MM.1S (cell line): ENCODE measurements at regions not wholly inside any gene's neighbourhood (a gene's known extent, or its start where the extent isn't known, plus 50 kb on each side); places are given as distances from the start of the nearest gene placed in this dataset.

ENCODE experiments used
- DNase-seq: peaks from one replicate; pipeline ENCODE4 v3.0.0-alpha.2; 2015
- H2AFZ ChIP-seq: fragments of 300-600 bp; sonication (generic); 2 replicates; pipeline ENCODE4 v1.6.0; 2016; ENCODE audit warnings: antibody characterized with exemption, low read length
- H3F3A ChIP-seq: fragments of 300-600 bp; sonication (generic); 2 replicates; pipeline ENCODE4 v1.6.1; 2016; ENCODE audit warnings: mild to moderate bottlenecking, antibody characterized with exemption, low read length, moderate library complexity, mixed read lengths; ENCODE audit not compliant: insufficient read depth
- H3K27ac ChIP-seq: fragments of 300-600 bp; sonication (generic); 2 replicates; pipeline ENCODE4 v1.5.1; 2016; ENCODE audit warnings: mild to moderate bottlenecking, low read length
- H3K27me3 ChIP-seq: fragments of 300-600 bp; sonication (generic); replicated peaks from 2 replicates; pipeline ENCODE4 v1.6.0; 2016; ENCODE audit warnings: low read length; ENCODE audit not compliant: insufficient read depth
- H3K36me3 ChIP-seq: fragments of 300-600 bp; sonication (generic); replicated peaks from 2 replicates; pipeline ENCODE4 v1.6.1; 2016; ENCODE audit warnings: mild to moderate bottlenecking, low read length, mixed read lengths; ENCODE audit not compliant: insufficient read depth
- H3K4me1 ChIP-seq: fragments of 300-600 bp; sonication (generic); 2 replicates; pipeline ENCODE4 v1.6.1; 2016; ENCODE audit warnings: low read length, mixed read lengths
- H3K4me2 ChIP-seq: fragments of 300-600 bp; sonication (generic); 2 replicates; pipeline ENCODE4 v1.6.0; 2016; ENCODE audit warnings: low read depth, low read length
- H3K4me3 ChIP-seq: fragments of 300-600 bp; sonication (generic); 2 replicates; pipeline ENCODE4 v1.5.1; 2016; ENCODE audit warnings: low read length, mixed read lengths
- H3K79me2 ChIP-seq: fragments of 300-600 bp; sonication (generic); 2 replicates; pipeline ENCODE4 v1.6.1; 2016; ENCODE audit warnings: mixed run types, low read length, mixed read lengths
- H3K9ac ChIP-seq: fragments of 300-600 bp; sonication (generic); 2 replicates; pipeline ENCODE4 v1.6.1; 2016; ENCODE audit warnings: low read length, mixed read lengths
- H3K9me2 ChIP-seq: fragments of 300-600 bp; sonication (generic); replicated peaks from 2 replicates; pipeline ENCODE4 v1.6.1; 2016; ENCODE audit warnings: mild to moderate bottlenecking, low read length, mixed read lengths; ENCODE audit not compliant: insufficient read depth
- H3K9me3 ChIP-seq: fragments of 300-600 bp; sonication (generic); replicated peaks from 2 replicates; pipeline ENCODE4 v1.6.1; 2016; ENCODE audit warnings: mild to moderate bottlenecking, low read length, mixed read lengths; ENCODE audit not compliant: insufficient read depth
- H4K20me1 ChIP-seq: fragments of 300-600 bp; sonication (generic); 2 replicates; pipeline ENCODE4 v1.6.1; 2016; ENCODE audit warnings: mild to moderate bottlenecking, low read length, moderate library complexity, mixed read lengths; ENCODE audit not compliant: insufficient read depth
- EZH2 ChIP-seq: fragments of 300-600 bp; sonication (generic); optimal IDR thresholded peaks from 2 replicates; pipeline ENCODE3; 2017; ENCODE audit warnings: low read depth, mild to moderate bottlenecking, antibody characterized with exemption, low read length, mixed read lengths
- EZH2phosphoT487 ChIP-seq: fragments of 300-600 bp; sonication (generic); IDR thresholded peaks from 2 replicates; pipeline ENCODE4 v1.6.1; 2018; ENCODE audit warnings: antibody characterized with exemption, low read length
- TF ChIP-seq, protein P1 (sequence below): fragments of 300-600 bp; sonication (generic); IDR thresholded peaks from 2 replicates; pipeline ENCODE4 v1.5.1; 2016; ENCODE audit warnings: antibody characterized with exemption, low read length, mixed read lengths

DNA sequence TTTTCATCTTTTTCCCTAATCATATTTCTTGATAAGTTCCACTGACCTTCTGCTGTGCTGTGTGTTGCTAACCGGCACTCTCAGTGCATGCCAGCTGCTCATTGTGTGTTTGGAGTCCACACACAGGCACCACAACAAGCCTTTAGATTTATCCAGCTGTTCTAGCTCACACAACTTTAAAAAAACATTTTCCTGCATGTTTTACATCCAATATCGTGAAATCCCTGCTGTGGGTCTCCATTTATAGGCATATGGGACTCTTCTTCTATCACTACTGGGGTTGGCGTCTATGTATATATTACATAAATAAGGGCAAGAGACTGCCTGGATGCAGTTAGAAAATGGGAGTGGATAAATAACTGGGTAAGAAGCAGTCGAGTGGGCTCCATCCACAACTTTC is 183.6 kb upstream of the ADARB2 start:
- no peak for DNase-seq
- Histone ChIP-seq H3K27me3 (no peaks in the 10 kb centered on the region), H3K27ac (no peak overlapping the region), H2AFZ (no peak overlapping the region), H3K4me3 (no peak overlapping the region), H3K9me2 (no peaks in the 10 kb centered on the region), H3K79me2 (no peaks in the 10 kb centered on the region), H3K9me3 (no peaks in the 10 kb centered on the region), H4K20me1 (no peaks in the 10 kb centered on the region), H3F3A (no peaks in the 10 kb centered on the region), H3K4me1 (no peaks in the 10 kb centered on the region), H3K9ac (no peak overlapping the region), H3K4me2 (no peak overlapping the region), H3K36me3 (no peaks in the 10 kb centered on the region)
- no peak for TF ChIP-seq EZH2
- TF ChIP-seq, protein P1, sequence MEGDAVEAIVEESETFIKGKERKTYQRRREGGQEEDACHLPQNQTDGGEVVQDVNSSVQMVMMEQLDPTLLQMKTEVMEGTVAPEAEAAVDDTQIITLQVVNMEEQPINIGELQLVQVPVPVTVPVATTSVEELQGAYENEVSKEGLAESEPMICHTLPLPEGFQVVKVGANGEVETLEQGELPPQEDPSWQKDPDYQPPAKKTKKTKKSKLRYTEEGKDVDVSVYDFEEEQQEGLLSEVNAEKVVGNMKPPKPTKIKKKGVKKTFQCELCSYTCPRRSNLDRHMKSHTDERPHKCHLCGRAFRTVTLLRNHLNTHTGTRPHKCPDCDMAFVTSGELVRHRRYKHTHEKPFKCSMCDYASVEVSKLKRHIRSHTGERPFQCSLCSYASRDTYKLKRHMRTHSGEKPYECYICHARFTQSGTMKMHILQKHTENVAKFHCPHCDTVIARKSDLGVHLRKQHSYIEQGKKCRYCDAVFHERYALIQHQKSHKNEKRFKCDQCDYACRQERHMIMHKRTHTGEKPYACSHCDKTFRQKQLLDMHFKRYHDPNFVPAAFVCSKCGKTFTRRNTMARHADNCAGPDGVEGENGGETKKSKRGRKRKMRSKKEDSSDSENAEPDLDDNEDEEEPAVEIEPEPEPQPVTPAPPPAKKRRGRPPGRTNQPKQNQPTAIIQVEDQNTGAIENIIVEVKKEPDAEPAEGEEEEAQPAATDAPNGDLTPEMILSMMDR = no peak
- TF ChIP-seq EZH2phosphoT487 = no peak

DNA sequence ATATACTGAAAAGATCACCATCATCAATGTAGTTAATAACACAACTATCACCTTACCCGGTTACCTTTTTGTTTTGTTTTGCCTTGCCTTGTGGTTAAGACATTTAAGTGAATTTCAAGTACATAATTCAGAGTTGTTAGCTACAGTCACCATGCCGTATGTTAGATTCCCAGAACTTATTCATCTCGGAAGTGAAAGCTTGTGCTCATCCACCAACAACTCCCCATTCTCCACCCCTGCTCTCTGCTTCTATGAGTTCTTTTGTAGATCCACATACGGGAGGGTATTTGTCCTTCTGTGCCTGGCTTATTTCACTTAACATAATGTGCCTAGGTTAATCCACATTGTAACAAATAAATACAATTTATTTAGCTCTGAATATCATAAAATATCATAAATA is 182.8 kb upstream of the ADARB2 start:
- no peaks in the 10 kb centered on the region for H3K36me3 ChIP-seq

DNA sequence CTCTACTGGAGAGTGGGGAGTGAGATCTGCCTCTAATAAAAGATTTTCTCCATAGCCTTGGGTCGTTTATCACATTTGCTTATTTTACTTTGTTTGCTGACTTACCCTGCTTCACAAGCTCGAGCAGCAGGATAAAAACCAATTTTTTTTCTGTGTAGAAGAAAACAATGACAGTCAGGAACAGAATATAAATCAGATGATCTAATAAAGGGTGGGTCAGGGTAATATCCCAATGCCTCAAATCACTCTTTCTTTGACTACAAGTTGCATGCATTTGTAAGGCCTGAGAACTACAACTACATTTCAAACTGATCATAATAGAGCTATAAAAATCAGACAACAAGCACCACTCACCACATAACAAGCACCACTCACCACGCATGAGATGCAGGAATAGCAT is 174.4 kb upstream of the ADARB2 start:
- Histone ChIP-seq H3K79me2 (no peaks in the 10 kb centered on the region), H3K9me2 (no peaks in the 10 kb centered on the region), H3K27ac (no peak overlapping the region), H3F3A (no peaks in the 10 kb centered on the region), H2AFZ (no peak overlapping the region), H3K4me2 (no peak overlapping the region), H4K20me1 (no peaks in the 10 kb centered on the region), H3K9ac (no peak overlapping the region), H3K9me3 (no peaks in the 10 kb centered on the region), H3K27me3 (no peaks in the 10 kb centered on the region), H3K36me3 (no peaks in the 10 kb centered on the region), H3K4me3 (no peak overlapping the region), H3K4me1 (no peaks in the 10 kb centered on the region)
- no peak for DNase-seq
- no peak for TF ChIP-seq EZH2
- no peak for TF ChIP-seq EZH2phosphoT487

More for the DNA sequence above, 182.8 kb upstream of the ADARB2 start:
- Histone ChIP-seq H3K4me1 (no peaks in the 10 kb centered on the region), H4K20me1 (no peaks in the 10 kb centered on the region), H3K4me2 (no peak overlapping the region), H3K9ac (no peak overlapping the region), H3K4me3 (no peak overlapping the region), H3K9me2 (no peaks in the 10 kb centered on the region), H3F3A (no peaks in the 10 kb centered on the region), H3K79me2 (no peaks in the 10 kb centered on the region), H3K27ac (no peak overlapping the region), H3K27me3 (no peaks in the 10 kb centered on the region), H2AFZ (no peak overlapping the region), H3K9me3 (no peaks in the 10 kb centered on the region)
- TF ChIP-seq, protein P1 = no peak
- TF ChIP-seq EZH2phosphoT487 (no peak), EZH2 (no peak)
- no peak for DNase-seq

DNA sequence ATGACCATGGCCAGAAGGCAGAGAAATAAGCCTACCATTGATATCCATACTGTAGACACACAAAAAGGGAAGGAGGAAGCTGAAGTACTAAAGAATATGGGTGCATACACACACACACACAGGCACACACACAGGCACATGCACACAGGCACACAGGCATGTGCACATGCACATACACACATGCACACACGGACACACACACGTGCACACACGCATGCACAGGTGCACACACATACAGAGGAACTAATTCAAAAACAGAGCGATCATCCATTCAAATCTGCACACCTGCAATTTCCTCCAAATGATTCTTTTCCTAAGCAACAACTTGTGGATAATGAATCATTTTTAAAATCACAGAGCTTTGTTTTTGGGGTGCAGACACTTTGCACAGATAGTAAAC is 166.7 kb upstream of the ADARB2 start:
- Histone ChIP-seq H3K4me3 (no peak overlapping the region), H3K4me1 (no peaks in the 10 kb centered on the region), H4K20me1 (no peaks in the 10 kb centered on the region), H3K9me3 (no peaks in the 10 kb centered on the region), H3K9ac (no peak overlapping the region), H3K4me2 (no peak overlapping the region), H2AFZ (no peak overlapping the region), H3K27me3 (no peaks in the 10 kb centered on the region), H3F3A (no peaks in the 10 kb centered on the region), H3K36me3 (no peaks in the 10 kb centered on the region), H3K27ac (no peak overlapping the region), H3K9me2 (no peaks in the 10 kb centered on the region), H3K79me2 (no peaks in the 10 kb centered on the region)
- TF ChIP-seq EZH2 = no peak
- no peak for TF ChIP-seq EZH2phosphoT487
- TF ChIP-seq, protein P1 = no peak
- no peak for DNase-seq
